ENCODE measurements at regions not wholly inside any gene's neighbourhood (a gene's known extent, or its start where the extent isn't known, plus 50 kb on each side); places are given as distances from the start of the nearest gene placed in this dataset.
"Not testable (repeated sequence)": the region's sequence is repeated elsewhere in the genome, so short reads cannot be mapped to it uniquely, and the experiment has no call there.

DNA sequence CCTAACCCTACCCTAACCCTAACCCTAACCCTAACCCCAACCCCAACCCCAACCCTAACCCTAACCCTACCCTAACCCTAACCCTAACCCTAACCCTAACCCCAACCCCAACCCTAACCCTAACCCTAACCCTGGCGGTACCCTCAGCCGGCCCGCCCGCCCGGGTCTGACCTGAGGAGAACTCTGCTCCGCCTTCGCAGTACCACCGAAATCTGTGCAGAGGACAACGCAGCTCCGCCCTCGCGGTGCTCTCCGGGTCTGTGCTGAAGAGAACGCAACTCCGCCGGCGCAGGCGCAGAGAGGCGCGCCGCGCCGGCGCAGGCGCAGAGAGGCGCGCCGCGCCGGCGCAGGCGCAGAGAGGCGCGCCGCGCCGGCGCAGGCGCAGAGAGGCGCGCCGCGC lies 56.1 kb upstream of the IQSEC3 start:
- not testable (repeated sequence) for H3K79me2 ChIP-seq (ENCODE audit: insufficient read depth, low read depth); H3K27ac ChIP-seq; H3K4me2 ChIP-seq; H2AFZ ChIP-seq (ENCODE audit: low read depth); H4K20me1 ChIP-seq (ENCODE audit: insufficient read depth); H3K36me3 ChIP-seq (ENCODE audit: insufficient read depth); H3K4me3 ChIP-seq (IDR thresholded peaks at IDR 0.05; ENCODE audit: insufficient read depth, low read depth, low read length); H3K4me1 ChIP-seq (ENCODE audit: low read depth, poor library complexity, severe bottlenecking); H3K9ac ChIP-seq; H3K27me3 ChIP-seq (ENCODE audit: insufficient read depth, low read depth)

DNA sequence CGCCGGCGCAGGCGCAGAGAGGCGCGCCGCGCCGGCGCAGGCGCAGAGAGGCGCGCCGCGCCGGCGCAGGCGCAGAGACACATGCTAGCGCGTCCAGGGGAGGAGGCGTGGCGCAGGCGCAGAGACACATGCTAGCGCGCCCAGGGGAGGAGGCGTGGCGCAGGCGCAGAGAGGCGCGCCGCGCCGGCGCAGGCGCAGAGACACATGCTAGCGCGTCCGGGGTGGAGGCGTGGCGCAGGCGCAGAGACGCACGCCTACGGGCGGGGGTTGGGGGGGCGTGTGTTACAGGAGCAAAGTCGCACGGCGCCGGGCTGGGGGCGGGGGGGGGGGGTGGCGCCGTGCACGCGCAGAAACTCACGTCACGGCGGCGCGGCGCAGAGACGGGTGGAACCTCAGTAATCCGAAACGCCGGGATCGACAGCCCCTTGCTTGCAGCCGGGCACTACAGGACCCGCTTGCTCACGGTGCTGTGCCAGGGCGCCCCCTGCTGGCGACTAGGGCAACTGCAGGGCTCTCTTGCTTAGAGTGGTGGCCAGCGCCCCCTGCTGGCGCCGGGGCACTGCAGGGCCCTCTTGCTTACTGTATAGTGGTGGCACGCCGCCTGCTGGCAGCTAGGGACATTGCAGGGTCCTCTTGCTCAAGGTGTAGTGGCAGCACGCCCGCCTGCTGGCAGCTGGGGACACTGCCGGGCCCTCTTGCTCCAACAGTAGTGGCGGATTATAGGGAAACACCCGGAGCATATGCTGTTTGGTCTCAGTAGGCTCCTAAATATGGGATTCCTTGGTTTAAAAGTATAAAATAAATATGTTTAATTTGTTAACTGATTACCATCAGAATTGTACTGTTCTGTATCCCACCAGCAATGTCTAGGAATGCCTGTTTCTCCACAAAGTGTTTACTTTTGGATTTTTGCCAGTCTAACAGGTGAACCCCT lies 55.4 kb upstream of the IQSEC3 start:
- H4K20me1 ChIP-seq (ENCODE audit: insufficient read depth); H3K79me2 ChIP-seq (ENCODE audit: insufficient read depth, low read depth); H3K27me3 ChIP-seq (ENCODE audit: insufficient read depth, low read depth); H3K4me2 ChIP-seq; H2AFZ ChIP-seq (ENCODE audit: low read depth); H3K4me1 ChIP-seq (ENCODE audit: low read depth, poor library complexity, severe bottlenecking); H3K36me3 ChIP-seq (ENCODE audit: insufficient read depth); H3K9ac ChIP-seq; H3K27ac ChIP-seq; H3K4me3 ChIP-seq (IDR thresholded peaks at IDR 0.05; ENCODE audit: insufficient read depth, low read depth, low read length): not testable (repeated sequence)
- TF ChIP-seq, protein P1, sequence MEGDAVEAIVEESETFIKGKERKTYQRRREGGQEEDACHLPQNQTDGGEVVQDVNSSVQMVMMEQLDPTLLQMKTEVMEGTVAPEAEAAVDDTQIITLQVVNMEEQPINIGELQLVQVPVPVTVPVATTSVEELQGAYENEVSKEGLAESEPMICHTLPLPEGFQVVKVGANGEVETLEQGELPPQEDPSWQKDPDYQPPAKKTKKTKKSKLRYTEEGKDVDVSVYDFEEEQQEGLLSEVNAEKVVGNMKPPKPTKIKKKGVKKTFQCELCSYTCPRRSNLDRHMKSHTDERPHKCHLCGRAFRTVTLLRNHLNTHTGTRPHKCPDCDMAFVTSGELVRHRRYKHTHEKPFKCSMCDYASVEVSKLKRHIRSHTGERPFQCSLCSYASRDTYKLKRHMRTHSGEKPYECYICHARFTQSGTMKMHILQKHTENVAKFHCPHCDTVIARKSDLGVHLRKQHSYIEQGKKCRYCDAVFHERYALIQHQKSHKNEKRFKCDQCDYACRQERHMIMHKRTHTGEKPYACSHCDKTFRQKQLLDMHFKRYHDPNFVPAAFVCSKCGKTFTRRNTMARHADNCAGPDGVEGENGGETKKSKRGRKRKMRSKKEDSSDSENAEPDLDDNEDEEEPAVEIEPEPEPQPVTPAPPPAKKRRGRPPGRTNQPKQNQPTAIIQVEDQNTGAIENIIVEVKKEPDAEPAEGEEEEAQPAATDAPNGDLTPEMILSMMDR (conservative IDR thresholded peaks at IDR 0.05; ENCODE audit: low read depth, low read length) = peak; percentile 34; the same call in 1 of the 2 replicates

DNA sequence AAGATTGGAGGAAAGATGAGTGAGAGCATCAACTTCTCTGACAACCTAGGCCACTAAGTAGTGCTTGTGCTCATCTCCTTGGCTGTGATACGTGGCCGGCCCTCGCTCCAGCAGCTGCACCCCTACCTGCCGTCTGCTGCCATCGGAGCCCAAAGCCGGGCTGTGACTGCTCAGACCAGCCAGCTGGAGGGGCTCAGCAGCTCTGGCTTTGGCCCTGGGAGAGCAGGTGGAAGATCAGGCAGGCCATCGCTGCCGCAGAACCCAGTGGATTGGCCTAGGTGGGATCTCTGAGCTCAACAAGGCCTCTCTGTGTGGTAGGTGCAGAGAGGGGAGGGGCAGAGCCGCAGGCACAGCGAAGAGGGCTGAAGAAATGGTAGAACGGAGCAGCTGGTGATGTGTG lies 54.3 kb upstream of the IQSEC3 start:
- H3K9ac ChIP-seq; H2AFZ ChIP-seq (ENCODE audit: low read depth); H3K36me3 ChIP-seq (ENCODE audit: insufficient read depth); H3K4me2 ChIP-seq; H3K4me1 ChIP-seq (ENCODE audit: low read depth, poor library complexity, severe bottlenecking); H4K20me1 ChIP-seq (ENCODE audit: insufficient read depth); H3K27ac ChIP-seq; H3K27me3 ChIP-seq (ENCODE audit: insufficient read depth, low read depth); H3K79me2 ChIP-seq (ENCODE audit: insufficient read depth, low read depth); H3K4me3 ChIP-seq (IDR thresholded peaks at IDR 0.05; ENCODE audit: insufficient read depth, low read depth, low read length): not testable (repeated sequence)

DNA sequence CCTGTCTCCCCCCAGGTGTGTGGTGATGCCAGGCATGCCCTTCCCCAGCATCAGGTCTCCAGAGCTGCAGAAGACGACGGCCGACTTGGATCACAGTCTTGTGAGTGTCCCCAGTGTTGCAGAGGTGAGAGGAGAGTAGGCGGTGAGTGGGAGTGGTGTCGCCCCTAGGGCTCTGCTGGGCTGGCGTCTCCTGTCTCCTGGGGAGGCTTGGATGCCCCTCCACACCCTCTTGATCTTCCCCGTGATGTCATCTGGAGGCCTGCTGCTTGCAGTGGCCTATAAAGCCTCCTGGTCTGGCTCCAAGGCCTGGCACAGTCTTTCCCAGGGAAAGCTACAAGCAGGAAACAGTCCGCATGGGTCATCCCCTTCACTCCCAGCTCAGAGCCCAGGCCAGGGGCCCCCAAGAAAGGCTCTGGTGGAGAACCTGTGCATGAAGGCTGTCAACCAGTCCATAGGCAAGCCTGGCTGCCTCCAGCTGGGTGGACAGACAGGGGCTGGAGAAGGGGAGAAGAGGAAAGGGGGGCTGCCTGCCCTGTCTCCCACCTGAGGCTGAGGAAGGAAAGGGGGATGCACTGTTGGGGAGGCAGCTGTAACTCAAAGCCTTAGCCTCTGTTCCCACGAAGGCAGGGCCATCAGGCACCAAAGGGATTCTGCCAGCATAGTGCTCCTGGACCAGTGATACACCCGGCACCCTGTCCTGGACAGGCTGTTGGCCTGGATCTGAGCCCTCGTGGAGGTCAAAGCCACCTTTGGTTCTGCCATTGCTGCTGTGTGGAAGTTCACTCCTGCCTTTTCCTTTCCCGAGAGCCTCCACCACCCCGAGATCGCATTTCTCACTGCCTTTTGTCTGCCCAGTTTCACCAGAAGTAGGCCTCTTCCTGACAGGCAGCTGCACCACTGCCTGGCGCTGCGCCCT lies 53.6 kb upstream of the IQSEC3 start:
- not testable (repeated sequence) for H3K79me2 ChIP-seq (ENCODE audit: insufficient read depth, low read depth); H4K20me1 ChIP-seq (ENCODE audit: insufficient read depth); H3K27me3 ChIP-seq (ENCODE audit: insufficient read depth, low read depth); H3K9ac ChIP-seq; H3K4me1 ChIP-seq (ENCODE audit: low read depth, poor library complexity, severe bottlenecking); H2AFZ ChIP-seq (ENCODE audit: low read depth); H3K4me3 ChIP-seq (IDR thresholded peaks at IDR 0.05; ENCODE audit: insufficient read depth, low read depth, low read length); H3K36me3 ChIP-seq (ENCODE audit: insufficient read depth); H3K4me2 ChIP-seq; H3K27ac ChIP-seq

DNA sequence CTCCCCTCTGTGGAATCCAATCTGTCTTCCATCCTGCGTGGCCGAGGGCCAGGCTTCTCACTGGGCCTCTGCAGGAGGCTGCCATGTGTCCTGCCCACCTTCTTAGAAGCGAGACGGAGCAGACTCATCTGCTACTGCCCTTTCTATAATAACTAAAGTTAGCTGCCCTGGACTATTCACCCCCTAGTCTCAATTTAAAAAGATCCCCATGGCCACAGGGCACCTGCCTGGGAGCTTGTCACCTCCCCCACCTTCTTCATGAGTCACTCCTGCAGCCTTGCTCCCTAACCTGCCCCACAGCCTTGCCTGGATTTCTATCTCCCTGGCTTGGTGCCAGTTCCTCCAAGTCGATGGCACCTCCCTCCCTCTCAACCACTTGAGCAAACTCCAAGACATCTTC lies 52.7 kb upstream of the IQSEC3 start:
- not testable (repeated sequence) for H4K20me1 ChIP-seq (ENCODE audit: insufficient read depth)

DNA sequence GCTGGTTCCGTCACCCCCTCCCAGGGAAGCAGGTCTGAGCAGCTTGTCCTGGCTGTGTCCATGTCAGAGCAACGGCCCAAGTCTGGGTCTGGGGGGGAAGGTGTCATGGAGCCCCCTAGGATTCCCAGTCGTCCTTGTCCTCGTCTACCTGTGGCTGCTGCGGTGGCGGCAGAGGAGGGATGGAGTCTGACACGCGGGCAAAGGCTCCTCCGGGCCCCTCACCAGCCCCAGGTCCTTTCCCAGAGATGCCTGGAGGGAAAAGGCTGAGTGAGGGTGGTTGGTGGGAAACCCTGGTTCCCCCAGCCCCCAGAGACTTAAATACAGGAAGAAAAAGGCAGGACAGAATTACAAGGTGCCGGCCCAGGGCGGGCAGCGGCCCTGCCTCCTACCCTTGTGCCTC lies 51.9 kb upstream of the IQSEC3 start:
- not testable (repeated sequence) for H3K4me2 ChIP-seq

More for the DNA sequence above, 52.7 kb upstream of the IQSEC3 start:
- H3K4me3 ChIP-seq (IDR thresholded peaks at IDR 0.05; ENCODE audit: insufficient read depth, low read depth, low read length); H3K27me3 ChIP-seq (ENCODE audit: insufficient read depth, low read depth); H3K36me3 ChIP-seq (ENCODE audit: insufficient read depth); H2AFZ ChIP-seq (ENCODE audit: low read depth); H3K4me1 ChIP-seq (ENCODE audit: low read depth, poor library complexity, severe bottlenecking); H3K79me2 ChIP-seq (ENCODE audit: insufficient read depth, low read depth); H3K9ac ChIP-seq; H3K27ac ChIP-seq; H3K4me2 ChIP-seq: not testable (repeated sequence)

DNA sequence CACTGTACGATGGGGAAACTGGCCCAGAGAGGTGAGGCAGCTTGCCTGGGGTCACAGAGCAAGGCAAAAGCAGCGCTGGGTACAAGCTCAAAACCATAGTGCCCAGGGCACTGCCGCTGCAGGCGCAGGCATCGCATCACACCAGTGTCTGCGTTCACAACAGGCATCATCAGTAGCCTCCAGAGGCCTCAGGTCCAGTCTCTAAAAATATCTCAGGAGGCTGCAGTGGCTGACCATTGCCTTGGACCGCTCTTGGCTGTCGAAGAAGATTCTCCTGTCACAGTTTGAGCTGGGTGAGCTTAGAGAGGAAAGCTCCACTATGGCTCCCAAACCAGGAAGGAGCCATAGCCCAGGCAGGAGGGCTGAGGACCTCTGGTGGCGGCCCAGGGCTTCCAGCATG lies 51.2 kb upstream of the IQSEC3 start:
- not testable (repeated sequence) for H3K9ac ChIP-seq; H3K4me3 ChIP-seq (IDR thresholded peaks at IDR 0.05; ENCODE audit: insufficient read depth, low read depth, low read length)

More for the DNA sequence above, 51.9 kb upstream of the IQSEC3 start:
- H3K9ac ChIP-seq; H4K20me1 ChIP-seq (ENCODE audit: insufficient read depth); H3K27ac ChIP-seq; H2AFZ ChIP-seq (ENCODE audit: low read depth); H3K79me2 ChIP-seq (ENCODE audit: insufficient read depth, low read depth); H3K36me3 ChIP-seq (ENCODE audit: insufficient read depth); H3K4me3 ChIP-seq (IDR thresholded peaks at IDR 0.05; ENCODE audit: insufficient read depth, low read depth, low read length); H3K27me3 ChIP-seq (ENCODE audit: insufficient read depth, low read depth); H3K4me1 ChIP-seq (ENCODE audit: low read depth, poor library complexity, severe bottlenecking): not testable (repeated sequence)

DNA sequence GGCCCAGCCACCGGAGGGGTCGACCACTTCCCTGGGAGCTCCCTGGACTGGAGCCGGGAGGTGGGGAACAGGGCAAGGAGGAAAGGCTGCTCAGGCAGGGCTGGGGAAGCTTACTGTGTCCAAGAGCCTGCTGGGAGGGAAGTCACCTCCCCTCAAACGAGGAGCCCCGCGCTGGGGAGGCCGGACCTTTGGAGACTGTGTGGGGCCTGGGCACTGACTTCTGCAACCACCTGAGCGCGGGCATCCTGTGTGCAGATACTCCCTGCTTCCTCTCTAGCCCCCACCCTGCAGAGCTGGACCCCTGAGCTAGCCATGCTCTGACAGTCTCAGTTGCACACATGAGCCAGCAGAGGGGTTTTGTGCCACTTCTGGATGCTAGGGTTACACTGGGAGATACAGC lies 50.5 kb upstream of the IQSEC3 start:
- H3K9ac ChIP-seq; H3K79me2 ChIP-seq (ENCODE audit: insufficient read depth, low read depth); H2AFZ ChIP-seq (ENCODE audit: low read depth); H3K4me1 ChIP-seq (ENCODE audit: low read depth, poor library complexity, severe bottlenecking); H3K27ac ChIP-seq; H3K4me2 ChIP-seq; H3K36me3 ChIP-seq (ENCODE audit: insufficient read depth); H3K4me3 ChIP-seq (IDR thresholded peaks at IDR 0.05; ENCODE audit: insufficient read depth, low read depth, low read length); H4K20me1 ChIP-seq (ENCODE audit: insufficient read depth); H3K27me3 ChIP-seq (ENCODE audit: insufficient read depth, low read depth): not testable (repeated sequence)

More for the DNA sequence above, 51.2 kb upstream of the IQSEC3 start:
- not testable (repeated sequence) for H3K4me1 ChIP-seq (ENCODE audit: low read depth, poor library complexity, severe bottlenecking); H3K27ac ChIP-seq; H3K27me3 ChIP-seq (ENCODE audit: insufficient read depth, low read depth); H2AFZ ChIP-seq (ENCODE audit: low read depth); H4K20me1 ChIP-seq (ENCODE audit: insufficient read depth); H3K79me2 ChIP-seq (ENCODE audit: insufficient read depth, low read depth); H3K4me2 ChIP-seq; H3K36me3 ChIP-seq (ENCODE audit: insufficient read depth)

DNA sequence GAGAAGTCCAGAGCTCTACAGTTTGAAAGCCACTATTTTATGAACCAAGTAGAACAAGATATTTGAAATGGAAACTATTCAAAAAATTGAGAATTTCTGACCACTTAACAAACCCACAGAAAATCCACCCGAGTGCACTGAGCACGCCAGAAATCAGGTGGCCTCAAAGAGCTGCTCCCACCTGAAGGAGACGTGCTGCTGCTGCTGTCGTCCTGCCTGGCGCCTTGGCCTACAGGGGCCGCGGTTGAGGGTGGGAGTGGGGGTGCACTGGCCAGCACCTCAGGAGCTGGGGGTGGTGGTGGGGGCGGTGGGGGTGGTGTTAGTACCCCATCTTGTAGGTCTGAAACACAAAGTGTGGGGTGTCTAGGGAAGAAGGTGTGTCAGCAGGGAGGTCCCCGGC lies 50.0 kb upstream of the IQSEC3 start:
- not testable (repeated sequence) for H3K27ac ChIP-seq; H3K4me2 ChIP-seq; H3K27me3 ChIP-seq (ENCODE audit: insufficient read depth, low read depth); H2AFZ ChIP-seq (ENCODE audit: low read depth); H3K9ac ChIP-seq; H3K36me3 ChIP-seq (ENCODE audit: insufficient read depth); H3K4me1 ChIP-seq (ENCODE audit: low read depth, poor library complexity, severe bottlenecking); H4K20me1 ChIP-seq (ENCODE audit: insufficient read depth); H3K4me3 ChIP-seq (IDR thresholded peaks at IDR 0.05; ENCODE audit: insufficient read depth, low read depth, low read length); H3K79me2 ChIP-seq (ENCODE audit: insufficient read depth, low read depth)
